ENCODE measurements at regions not wholly inside any gene's neighbourhood (a gene's known extent, or its start where the extent isn't known, plus 50 kb on each side); places are given as distances from the start of the nearest gene placed in this dataset.

DNA sequence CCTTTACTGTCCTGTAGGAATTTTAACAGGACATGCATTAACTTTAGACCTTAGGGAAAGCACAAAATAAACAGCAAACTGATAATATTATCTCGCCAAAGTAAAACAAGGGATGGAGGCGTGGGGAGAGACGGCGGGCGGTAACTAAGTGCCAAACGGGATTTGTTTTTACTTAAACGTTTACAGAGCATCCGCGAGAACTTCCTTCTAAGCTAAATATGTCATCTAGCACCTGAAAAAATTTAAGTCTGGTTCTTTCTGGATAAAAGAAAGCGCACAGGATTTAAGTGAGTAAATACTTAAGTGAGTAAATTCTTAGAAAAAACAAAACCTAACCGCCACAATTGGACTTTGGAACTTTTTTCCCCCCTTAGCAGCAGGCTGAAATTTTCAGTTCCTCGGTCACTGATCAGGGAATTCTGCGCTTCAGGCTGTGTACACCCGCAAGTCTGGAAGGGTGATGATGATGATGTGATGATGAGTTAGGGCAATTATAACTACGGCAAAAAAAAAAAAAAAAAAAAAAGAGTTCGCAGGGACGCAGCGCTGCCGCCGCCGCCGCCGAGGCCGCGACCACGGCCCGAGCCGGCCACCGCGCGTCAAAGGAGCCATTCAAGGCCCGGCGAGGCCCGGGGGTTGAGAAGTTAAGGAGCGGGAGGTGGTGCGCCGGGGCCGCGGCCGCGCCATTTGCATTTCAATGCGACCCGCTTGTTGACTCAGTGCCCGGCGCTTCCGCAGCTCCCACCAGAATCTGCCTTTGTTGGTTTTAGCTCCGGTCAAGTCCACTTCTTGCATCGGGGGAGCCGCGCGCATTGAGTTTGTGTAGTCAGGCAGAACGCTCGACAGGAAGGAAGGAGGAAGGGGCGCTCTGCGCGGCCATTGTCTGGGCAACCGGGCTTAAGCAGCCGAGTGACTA, 108.8 kb downstream of the SPRY1 start (continued):
- TF ChIP-seq, protein P1, sequence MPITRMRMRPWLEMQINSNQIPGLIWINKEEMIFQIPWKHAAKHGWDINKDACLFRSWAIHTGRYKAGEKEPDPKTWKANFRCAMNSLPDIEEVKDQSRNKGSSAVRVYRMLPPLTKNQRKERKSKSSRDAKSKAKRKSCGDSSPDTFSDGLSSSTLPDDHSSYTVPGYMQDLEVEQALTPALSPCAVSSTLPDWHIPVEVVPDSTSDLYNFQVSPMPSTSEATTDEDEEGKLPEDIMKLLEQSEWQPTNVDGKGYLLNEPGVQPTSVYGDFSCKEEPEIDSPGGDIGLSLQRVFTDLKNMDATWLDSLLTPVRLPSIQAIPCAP (CRISPR knock-in tag; IDR thresholded peaks at IDR 0.05), result no peak; the same call in 1 of the 2 replicates
- TF ChIP-seq TEAD1 (CRISPR knock-in tag; IDR thresholded peaks at IDR 0.05) (peak; percentile 80; the same call in 1 of the 2 replicates), ZBTB43 (CRISPR knock-in tag; IDR thresholded peaks at IDR 0.05) (peak; percentile 80; the same call in 1 of the 2 replicates), ETV6 (CRISPR knock-in tag; IDR thresholded peaks at IDR 0.05) (peak; percentile 91; the same call in 1 of the 2 replicates), FOXK1 (CRISPR knock-in tag; IDR thresholded peaks at IDR 0.05) (peak; percentile 93), SOX15 (CRISPR knock-in tag; IDR thresholded peaks at IDR 0.05) (no peak), MYBL2 (CRISPR knock-in tag; IDR thresholded peaks at IDR 0.05) (peak; percentile 17; the same call in 1 of the 2 replicates), ESRRA (CRISPR knock-in tag; IDR thresholded peaks at IDR 0.05; ENCODE audit: borderline replicate concordance) (no peak), ZBTB21 (CRISPR knock-in tag; IDR thresholded peaks at IDR 0.05; ENCODE audit: borderline replicate concordance) (peak; percentile 67; the same call in 1 of the 2 replicates), JUN (CRISPR knock-in tag; IDR thresholded peaks at IDR 0.05) (no peak; the same call in 1 of the 2 replicates), AFF4 (CRISPR knock-in tag; IDR thresholded peaks at IDR 0.05; ENCODE audit: borderline replicate concordance) (peak; percentile 67; the same call in 1 of the 2 replicates), CBFB (CRISPR knock-in tag; IDR thresholded peaks at IDR 0.05; ENCODE audit: low read depth) (no peak), NFE2L1 (CRISPR knock-in tag; IDR thresholded peaks at IDR 0.05) (0 out of 2 replicates have a peak, but pooled peaks have one; percentile 39), CDX4 (CRISPR knock-in tag; IDR thresholded peaks at IDR 0.05; ENCODE audit: borderline replicate concordance) (no peak), ZNF396 (CRISPR knock-in tag; IDR thresholded peaks at IDR 0.05; ENCODE audit: borderline replicate concordance) (no peak), ZNF416 (CRISPR knock-in tag; IDR thresholded peaks at IDR 0.05) (peak; percentile 89; the same call in 1 of the 2 replicates)
- TF ChIP-seq, protein P2, sequence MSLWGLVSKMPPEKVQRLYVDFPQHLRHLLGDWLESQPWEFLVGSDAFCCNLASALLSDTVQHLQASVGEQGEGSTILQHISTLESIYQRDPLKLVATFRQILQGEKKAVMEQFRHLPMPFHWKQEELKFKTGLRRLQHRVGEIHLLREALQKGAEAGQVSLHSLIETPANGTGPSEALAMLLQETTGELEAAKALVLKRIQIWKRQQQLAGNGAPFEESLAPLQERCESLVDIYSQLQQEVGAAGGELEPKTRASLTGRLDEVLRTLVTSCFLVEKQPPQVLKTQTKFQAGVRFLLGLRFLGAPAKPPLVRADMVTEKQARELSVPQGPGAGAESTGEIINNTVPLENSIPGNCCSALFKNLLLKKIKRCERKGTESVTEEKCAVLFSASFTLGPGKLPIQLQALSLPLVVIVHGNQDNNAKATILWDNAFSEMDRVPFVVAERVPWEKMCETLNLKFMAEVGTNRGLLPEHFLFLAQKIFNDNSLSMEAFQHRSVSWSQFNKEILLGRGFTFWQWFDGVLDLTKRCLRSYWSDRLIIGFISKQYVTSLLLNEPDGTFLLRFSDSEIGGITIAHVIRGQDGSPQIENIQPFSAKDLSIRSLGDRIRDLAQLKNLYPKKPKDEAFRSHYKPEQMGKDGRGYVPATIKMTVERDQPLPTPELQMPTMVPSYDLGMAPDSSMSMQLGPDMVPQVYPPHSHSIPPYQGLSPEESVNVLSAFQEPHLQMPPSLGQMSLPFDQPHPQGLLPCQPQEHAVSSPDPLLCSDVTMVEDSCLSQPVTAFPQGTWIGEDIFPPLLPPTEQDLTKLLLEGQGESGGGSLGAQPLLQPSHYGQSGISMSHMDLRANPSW (CRISPR knock-in tag; conservative IDR thresholded peaks at IDR 0.05; ENCODE audit: low read depth), result no peak
- TF ChIP-seq, protein P3, sequence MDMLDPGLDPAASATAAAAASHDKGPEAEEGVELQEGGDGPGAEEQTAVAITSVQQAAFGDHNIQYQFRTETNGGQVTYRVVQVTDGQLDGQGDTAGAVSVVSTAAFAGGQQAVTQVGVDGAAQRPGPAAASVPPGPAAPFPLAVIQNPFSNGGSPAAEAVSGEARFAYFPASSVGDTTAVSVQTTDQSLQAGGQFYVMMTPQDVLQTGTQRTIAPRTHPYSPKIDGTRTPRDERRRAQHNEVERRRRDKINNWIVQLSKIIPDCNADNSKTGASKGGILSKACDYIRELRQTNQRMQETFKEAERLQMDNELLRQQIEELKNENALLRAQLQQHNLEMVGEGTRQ (CRISPR knock-in tag; IDR thresholded peaks at IDR 0.05), result no peak

Measured in WTC11 (cell line).